Lower leg skin (tissue), 4 donors: ENCODE measurements at regions not wholly inside any gene's neighbourhood (a gene's known extent, or its start where the extent isn't known, plus 50 kb on each side); places are given as distances from the start of the nearest gene placed in this dataset.
"Not testable (repeated sequence)": the region's sequence is repeated elsewhere in the genome, so short reads cannot be mapped to it uniquely, and the experiment has no call there.

Experiments
- DNase-seq, 2 donors: peaks; one replicate each; pipeline ENCODE4 v3.0.0-alpha.2; 2019; ENCODE audit warnings: low spot score in 2 of 2
- H3K4me3 ChIP-seq: fragments of 200-600 bp; sonication (generic); 2 replicates; pipeline ENCODE4 v1.5.1; 2017; ENCODE audit warnings: mild to moderate bottlenecking, low read depth; ENCODE audit not compliant: poor library complexity, severe bottlenecking
- POLR2A ChIP-seq, 2 donors: fragments of 450-650 bp; IDR thresholded peaks; one replicate each; pipeline ENCODE4 v1.6.1; 2016 to 2017; ENCODE audit warnings: antibody characterized with exemption in 2 of 2, mild to moderate bottlenecking in 1 of 2, moderate library complexity in 1 of 2
- WGBS, 2 donors: methylation state at CpG; one replicate each; pipeline ENCODE4 v1.1.5; 2018; 5-methylcytosine and 5-hydroxymethylcytosine counted together
- intact Hi-C: fragments of 100-400 bp; cut with DNase I; formaldehyde crosslinking; loops from one replicate; pipeline ENCODE4 v1.15.0; 2023; ENCODE audit warnings: low total_unique reads
- TF ChIP-seq, protein P1 (sequence below), 3 donors: fragments of 450-650 bp; IDR thresholded peaks; one replicate each; pipeline ENCODE4 v1.5.1; 2016; ENCODE audit warnings: antibody characterized with exemption in 3 of 3, mild to moderate bottlenecking in 3 of 3, moderate library complexity in 2 of 3

GRCh38 chr6:57821325-57821724 is 503.9 kb downstream of the PRIM2 start:
- intact Hi-C loops, H3K4me3 ChIP-seq, DNase-seq: not testable (repeated sequence)
- WGBS, 2 donors, result 2% methylated on average over 10 to 11 of the region's 21 CpGs

- intact Hi-C loops, DNase-seq, H3K4me3 ChIP-seq: not testable (repeated sequence)
- WGBS, 2 donors, result 5 to 8% methylated on average over 19 of the region's 19 CpGs
These were observed 505.0 kb downstream of the PRIM2 start for GRCh38 chr6:57822448-57822847.

DNA sequence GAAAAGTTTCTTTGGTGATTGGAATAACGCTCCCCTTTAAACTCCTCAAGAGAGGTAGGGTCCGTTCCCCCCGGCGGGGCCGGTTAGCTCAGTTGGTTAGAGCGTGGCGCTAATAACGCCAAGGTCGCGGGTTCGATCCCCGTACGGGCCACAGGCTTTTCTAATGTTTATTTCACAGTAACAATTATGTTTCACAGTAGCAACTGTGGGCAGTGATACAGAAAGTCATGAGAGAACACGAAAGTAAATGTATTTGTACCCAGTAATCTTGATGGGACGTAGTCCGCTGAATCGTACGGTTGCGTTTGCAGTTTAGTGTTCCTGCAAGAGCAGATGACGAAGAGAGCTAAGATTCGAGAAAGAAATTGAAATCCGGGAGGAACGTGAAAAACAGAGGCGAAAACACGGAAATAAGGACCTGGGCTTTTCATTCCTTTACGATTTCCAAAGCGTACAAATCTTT is 505.5 kb downstream of the PRIM2 start:
- 7 to 12% methylated on average over 27 of the region's 27 CpGs for WGBS, 2 donors

DNA sequence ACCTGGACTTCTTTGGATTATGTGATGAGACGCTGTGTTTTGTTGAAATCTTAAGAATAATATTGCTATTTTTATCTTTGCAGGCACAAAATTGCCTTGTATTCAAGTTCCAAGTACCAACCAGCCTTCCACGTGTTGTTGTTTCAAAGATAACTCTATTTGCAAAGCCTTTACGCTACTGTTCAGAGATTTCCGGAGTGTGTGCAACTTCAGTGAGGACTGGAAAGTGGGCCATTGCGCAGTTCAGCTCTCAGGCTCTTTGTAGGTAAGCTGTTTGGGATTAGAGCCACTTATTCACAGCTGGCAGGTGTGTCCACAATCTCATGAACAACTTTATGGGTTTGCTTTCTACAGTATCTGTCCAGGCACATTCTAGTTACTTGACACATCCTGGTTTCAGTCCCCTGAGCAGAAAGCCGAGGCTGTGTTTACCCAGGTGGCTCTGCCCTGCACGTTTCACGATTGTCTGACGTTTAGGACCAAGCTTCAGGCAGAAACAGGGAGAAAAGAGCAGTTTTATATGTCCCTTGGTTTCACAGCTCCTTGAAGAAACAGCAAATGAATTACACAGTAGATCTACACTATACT is 520.3 kb downstream of the PRIM2 start:
- intact Hi-C loops, DNase-seq, H3K4me3 ChIP-seq: not testable (repeated sequence)
- 69 to 70% methylated on average over 9 of the region's 9 CpGs for WGBS, 2 donors

More for the DNA sequence above, 505.5 kb downstream of the PRIM2 start:
- no peak for DNase-seq
- intact Hi-C loops, result no loop called here
- H3K4me3 ChIP-seq, result no peak overlapping the region
- no peak for TF ChIP-seq POLR2A (IDR thresholded peaks at IDR 0.05)
- TF ChIP-seq, protein P1, sequence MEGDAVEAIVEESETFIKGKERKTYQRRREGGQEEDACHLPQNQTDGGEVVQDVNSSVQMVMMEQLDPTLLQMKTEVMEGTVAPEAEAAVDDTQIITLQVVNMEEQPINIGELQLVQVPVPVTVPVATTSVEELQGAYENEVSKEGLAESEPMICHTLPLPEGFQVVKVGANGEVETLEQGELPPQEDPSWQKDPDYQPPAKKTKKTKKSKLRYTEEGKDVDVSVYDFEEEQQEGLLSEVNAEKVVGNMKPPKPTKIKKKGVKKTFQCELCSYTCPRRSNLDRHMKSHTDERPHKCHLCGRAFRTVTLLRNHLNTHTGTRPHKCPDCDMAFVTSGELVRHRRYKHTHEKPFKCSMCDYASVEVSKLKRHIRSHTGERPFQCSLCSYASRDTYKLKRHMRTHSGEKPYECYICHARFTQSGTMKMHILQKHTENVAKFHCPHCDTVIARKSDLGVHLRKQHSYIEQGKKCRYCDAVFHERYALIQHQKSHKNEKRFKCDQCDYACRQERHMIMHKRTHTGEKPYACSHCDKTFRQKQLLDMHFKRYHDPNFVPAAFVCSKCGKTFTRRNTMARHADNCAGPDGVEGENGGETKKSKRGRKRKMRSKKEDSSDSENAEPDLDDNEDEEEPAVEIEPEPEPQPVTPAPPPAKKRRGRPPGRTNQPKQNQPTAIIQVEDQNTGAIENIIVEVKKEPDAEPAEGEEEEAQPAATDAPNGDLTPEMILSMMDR (IDR thresholded peaks at IDR 0.05), result no peak

GRCh38 chr6:57841551-57841950 is 524.1 kb downstream of the PRIM2 start:
- intact Hi-C loops, DNase-seq, H3K4me3 ChIP-seq: not testable (repeated sequence)
- WGBS, 2 donors, result 75 to 80% methylated on average over 6 of the region's 6 CpGs

DNA sequence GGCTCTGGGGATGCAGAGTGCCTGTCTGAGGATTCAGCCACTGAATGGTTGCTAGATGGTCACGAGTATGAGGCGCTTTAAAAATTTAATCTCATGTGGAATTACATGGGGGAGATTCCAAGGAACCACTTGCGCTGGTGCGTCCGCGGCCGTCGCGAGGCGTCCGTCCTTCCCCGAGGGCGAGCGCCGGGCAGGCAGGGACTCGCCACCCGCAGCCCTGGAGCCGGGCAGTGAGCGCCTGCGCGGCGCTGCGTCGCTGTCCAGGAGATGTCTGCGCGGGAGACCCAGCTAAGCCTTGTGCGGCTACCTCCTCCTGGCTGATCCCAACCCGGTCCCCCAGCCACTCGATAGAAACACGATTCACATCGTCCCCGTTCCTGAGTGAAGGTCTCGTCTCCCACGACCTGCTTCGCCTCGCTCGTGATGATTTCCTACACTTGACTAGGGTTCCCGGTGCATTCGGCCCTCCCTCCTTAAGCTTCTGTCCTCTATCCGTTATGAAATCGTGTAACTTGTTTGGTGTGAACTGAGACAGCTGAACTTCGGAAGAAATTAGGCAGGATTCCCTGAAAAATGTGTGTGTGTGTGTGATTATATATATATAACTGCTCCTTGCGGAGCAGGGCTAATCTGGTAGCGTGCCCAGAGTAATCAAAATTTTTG is 536.4 kb downstream of the PRIM2 start:
- DNase-seq, H3K4me3 ChIP-seq, intact Hi-C loops: not testable (repeated sequence)
- WGBS, 2 donors, result 5% methylated on average over 34 to 36 of the region's 44 CpGs

DNA sequence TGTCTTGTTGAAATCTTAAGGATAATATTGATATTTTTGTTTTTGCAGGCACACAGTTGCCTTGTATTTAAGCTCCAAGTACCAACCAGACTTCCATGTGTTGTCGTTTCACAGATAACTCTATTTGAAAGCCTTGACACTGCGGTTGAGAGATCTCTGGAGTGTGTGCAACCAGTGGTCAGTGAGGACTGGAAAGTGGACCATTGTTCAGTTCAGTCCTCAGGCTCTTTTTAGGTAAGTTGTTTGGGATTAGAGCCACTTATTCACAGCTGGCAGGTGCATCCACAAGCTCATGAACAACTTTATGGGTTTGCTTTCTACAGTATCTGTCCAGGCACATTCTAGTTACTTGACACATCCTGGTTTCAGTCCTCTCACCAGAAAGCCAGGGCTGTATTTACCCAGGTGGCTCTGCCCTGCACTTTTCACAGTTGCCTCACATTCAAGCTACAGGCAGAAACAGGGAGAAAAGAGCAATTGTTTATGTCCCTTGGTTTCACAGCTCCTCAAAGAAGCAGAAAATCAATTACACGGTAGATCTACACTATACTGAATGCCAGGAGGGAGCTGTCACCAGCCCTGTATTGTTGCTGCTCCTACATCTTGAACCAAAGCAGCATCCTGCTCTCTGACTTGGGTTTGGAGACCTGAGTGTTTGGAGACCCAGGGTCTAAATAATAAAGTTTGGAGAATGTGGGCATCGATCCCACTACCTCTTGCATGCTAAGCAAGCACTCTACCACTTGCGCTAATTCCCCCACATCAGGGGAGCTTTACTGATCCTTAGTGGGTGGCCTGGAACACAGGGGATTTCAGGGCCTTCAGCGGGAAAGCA is 543.3 kb downstream of the PRIM2 start:
- H3K4me3 ChIP-seq, DNase-seq, intact Hi-C loops: not testable (repeated sequence)
- WGBS, 2 donors, result 75 to 83% methylated on average over 2 to 5 of the region's 6 CpGs

GRCh38 chr6:57870083-57870482 is 552.7 kb downstream of the PRIM2 start:
- intact Hi-C loops, H3K4me3 ChIP-seq, DNase-seq: not testable (repeated sequence)
- WGBS, 2 donors, result 41 to 47% methylated on average over 3 of the region's 3 CpGs

- H3K4me3 ChIP-seq, DNase-seq, intact Hi-C loops: not testable (repeated sequence)
- 72 to 77% methylated on average over 7 of the region's 7 CpGs for WGBS, 2 donors
These were observed 556.0 kb downstream of the PRIM2 start for GRCh38 chr6:57873424-57873823.

GRCh38 chr6:57876659-57877058 is 559.2 kb downstream of the PRIM2 start:
- WGBS, 2 donors, result 85 to 86% methylated on average over 2 of the region's 2 CpGs
- H3K4me3 ChIP-seq, DNase-seq, intact Hi-C loops: not testable (repeated sequence)

- intact Hi-C loops, H3K4me3 ChIP-seq, DNase-seq: not testable (repeated sequence)
- WGBS, 2 donors, result 34 to 77% methylated on average over 3 of the region's 3 CpGs
These were observed 560.3 kb downstream of the PRIM2 start for GRCh38 chr6:57877729-57878128.

DNA sequence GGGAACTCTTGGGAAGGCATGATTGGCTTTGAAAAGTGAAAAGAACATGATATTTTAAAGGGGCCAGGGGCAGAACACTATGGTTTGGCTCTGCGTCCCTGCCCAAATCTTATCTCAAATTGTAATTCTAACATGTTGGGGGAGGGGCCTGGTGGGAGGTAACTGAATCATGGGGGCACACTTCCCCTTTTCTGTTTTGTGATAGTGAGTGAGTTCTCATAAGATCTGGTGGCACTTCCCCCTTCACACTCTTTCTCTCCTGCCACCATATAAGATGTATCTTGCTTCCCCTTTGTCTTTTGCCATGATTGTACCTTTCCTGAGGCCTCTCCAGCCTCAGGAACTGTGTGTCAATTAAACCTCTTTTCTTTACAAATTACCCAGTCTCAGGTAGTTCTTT is 561.4 kb downstream of the PRIM2 start:
- DNase-seq, H3K4me3 ChIP-seq, intact Hi-C loops: not testable (repeated sequence)
- WGBS, 2 donors, result 85 to 87% methylated on average over 1 of the region's 1 CpG

DNA sequence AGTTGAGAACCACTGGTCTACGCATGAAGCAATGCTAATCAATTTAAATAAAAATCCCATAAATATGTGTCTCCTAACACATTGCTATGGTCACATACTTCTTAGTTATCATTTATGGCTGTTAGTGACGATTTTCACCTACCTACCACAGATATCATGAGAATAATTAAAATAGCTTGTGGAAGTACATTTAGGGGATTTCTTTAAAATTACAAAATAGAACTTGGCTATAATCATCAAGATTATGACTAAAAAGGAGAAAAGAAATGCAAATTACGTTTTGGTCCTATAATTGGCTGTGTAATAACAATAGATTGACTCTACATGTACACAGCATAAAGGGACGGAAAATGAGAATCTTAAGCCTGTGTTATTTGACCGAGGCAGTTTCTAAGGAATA is 581.4 kb downstream of the PRIM2 start:
- DNase-seq, intact Hi-C loops, H3K4me3 ChIP-seq: not testable (repeated sequence)
- WGBS, 2 donors, result 82 to 87% methylated on average over 5 of the region's 5 CpGs
